GM12878 (cell line): ENCODE measurements at regions not wholly inside any gene's neighbourhood (a gene's known extent, or its start where the extent isn't known, plus 50 kb on each side); places are given as distances from the start of the nearest gene placed in this dataset.

Source experiments
- ATAC-seq: fragments of 200-7000 bp; cut with Tn5 transposase; 3 replicates; pipeline ENCODE4 v1.9.1; 2020; ENCODE audit warnings: mild to moderate bottlenecking, moderate library complexity
- BruUV-seq: library from RNA; stranded (reverse); fragments of 400-500 nt; replicated peaks from 2 replicates; lab custom pipeline; 2021; lab: Mats Ljungman, UMichigan
- CTCF ChIA-PET: fragments of 300-600 bp; sonication (Branson Sonifier 250); formaldehyde crosslinking; extraction: SDS; loops from one replicate; lab custom pipeline; 2021; ENCODE audit warnings: inconsistent platforms; lab: Yijun Ruan, JAX
- POLR2A ChIA-PET: fragments of 350-600 bp; formaldehyde crosslinking; extraction: SDS; loops from one replicate; lab custom pipeline; 2021; ENCODE audit warnings: inconsistent platforms; lab: Charles Lee
- RAD21 ChIA-PET: fragments of 300-600 bp; sonication (Branson Sonifier 250); formaldehyde crosslinking; loops from one replicate; lab custom pipeline; 2023; ENCODE audit warnings: antibody characterized with exemption; ENCODE audit not compliant: unreplicated experiment; lab: Charles Lee
- SMC1A ChIA-PET: fragments of 300-600 bp; sonication (Branson Sonifier 250); formaldehyde crosslinking; loops from one replicate; lab custom pipeline; 2023; ENCODE audit not compliant: unreplicated experiment, uncharacterized antibody; lab: Charles Lee
- DNase-seq: peaks from one replicate; pipeline ENCODE4 v3.0.0-alpha.2; 2011; ENCODE audit warnings: low read depth, low spot score
- FAIRE-seq: peaks from 3 replicates; lab custom pipeline; 2011; peaks lifted over from hg19 to GRCh38; lab: Jason Lieb, UNC
- H2AFZ ChIP-seq: 2 replicates; pipeline ENCODE4 v1.6.0; 2011; ENCODE audit warnings: low read depth, low read length, control low read depth; ENCODE audit not compliant: control insufficient read depth
- H3K27ac ChIP-seq: 2 replicates; pipeline ENCODE4 v1.5.1; 2011; ENCODE audit warnings: control low read depth; ENCODE audit not compliant: control insufficient read depth, insufficient read depth
- H3K27me3 ChIP-seq, 2 experiments: replicated peaks in 1 of 2; 2 replicates each; pipeline versions ENCODE4 v1.6.0 to v1.6.1; 2011; ENCODE audit warnings: low read length in 1 of 2; ENCODE audit not compliant: control insufficient read depth in 2 of 2, insufficient read depth in 2 of 2
- H3K36me3 ChIP-seq, 2 experiments: 2 replicates each; pipeline ENCODE4 v1.5.1; 2011; ENCODE audit warnings: low read length in 1 of 2; ENCODE audit not compliant: control insufficient read depth in 2 of 2, insufficient read depth in 2 of 2
- H3K4me1 ChIP-seq: 2 replicates; pipeline ENCODE4 v1.6.1; 2011; ENCODE audit warnings: mild to moderate bottlenecking, low read length, moderate library complexity, mixed read lengths; ENCODE audit not compliant: control insufficient read depth, insufficient read depth
- H3K4me2 ChIP-seq: 2 replicates; pipeline ENCODE4 v1.6.0; 2011; ENCODE audit warnings: control low read depth; ENCODE audit not compliant: control insufficient read depth, insufficient read depth
- H3K4me3 ChIP-seq: fragments of 200-600 bp; sonication (generic); 2 replicates; pipeline ENCODE4 v1.5.1; 2016
- H3K79me2 ChIP-seq: 2 replicates; pipeline ENCODE4 v1.6.0; 2011; ENCODE audit warnings: low read length; ENCODE audit not compliant: control insufficient read depth, insufficient read depth
- H3K9ac ChIP-seq: 2 replicates; pipeline ENCODE4 v1.8.0; 2011; ENCODE audit warnings: low read length, control low read depth, mixed read lengths; ENCODE audit not compliant: control insufficient read depth, insufficient read depth
- H3K9me3 ChIP-seq: replicated peaks from 3 replicates; pipeline ENCODE4 v1.5.1; 2011; ENCODE audit warnings: mild to moderate bottlenecking, low read length; ENCODE audit not compliant: control insufficient read depth, insufficient read depth
- H4K20me1 ChIP-seq: 2 replicates; pipeline ENCODE4 v1.6.0; 2011; ENCODE audit not compliant: control insufficient read depth, insufficient read depth
- E2F4 ChIP-seq: IDR thresholded peaks from 2 replicates; pipeline ENCODE4 v1.6.1; 2012; ENCODE audit warnings: low read depth, low read length, improper control_type of control experiment
- E4F1 ChIP-seq: fragments of 450-650 bp; IDR thresholded peaks from 2 replicates; pipeline ENCODE4 v1.6.1; 2018; ENCODE audit warnings: borderline replicate concordance, mild to moderate bottlenecking; ENCODE audit not compliant: partially characterized antibody
- EED ChIP-seq: sonication (generic); IDR thresholded peaks from 2 replicates; pipeline ENCODE4 v1.6.1; 2016; ENCODE audit warnings: antibody characterized with exemption, low read depth
- EGR1 ChIP-seq, 2 experiments: IDR thresholded peaks; 1 replicate in 1 of 2; 2 replicates in 1 of 2; pipeline ENCODE4 v1.6.1; 2011 to 2012; ENCODE audit warnings: low read depth in 2 of 2, low read length in 2 of 2, borderline replicate concordance in 1 of 2, mild to moderate bottlenecking in 1 of 2, moderate library complexity in 1 of 2
- FOXK2 ChIP-seq: fragments of 450-650 bp; IDR thresholded peaks from 2 replicates; pipeline ENCODE4 v1.6.1; 2017; ENCODE audit warnings: mild to moderate bottlenecking, moderate library complexity
- MEF2A ChIP-seq: IDR thresholded peaks from 2 replicates; pipeline ENCODE4 v1.6.1; 2011; ENCODE audit warnings: low read depth, mild to moderate bottlenecking, low read length, moderate library complexity; ENCODE audit not compliant: insufficient read depth
- SMAD1 ChIP-seq: fragments of 450-650 bp; IDR thresholded peaks from 2 replicates; pipeline ENCODE4 v1.6.1; 2018; ENCODE audit warnings: mild to moderate bottlenecking, low read depth; ENCODE audit not compliant: partially characterized antibody
- SMAD5 ChIP-seq: IDR thresholded peaks from 2 replicates; pipeline ENCODE4 v1.6.1; 2016; ENCODE audit warnings: antibody characterized with exemption, low read depth
- SP1 ChIP-seq: IDR thresholded peaks from one replicate; pipeline ENCODE4 v1.6.1; 2011; ENCODE audit warnings: low read depth, low read length
- STAT1 ChIP-seq: fragments of 450-650 bp; conservative IDR thresholded peaks from 2 replicates; pipeline ENCODE4 v1.6.1; 2014; ENCODE audit warnings: antibody characterized with exemption, mild to moderate bottlenecking
- USF2 ChIP-seq: IDR thresholded peaks from 2 replicates; pipeline ENCODE4 v1.6.1; 2011; ENCODE audit warnings: low read depth, low read length, improper control_type of control experiment, borderline replicate concordance
- YBX1 ChIP-seq: fragments of 450-650 bp; IDR thresholded peaks from 2 replicates; pipeline ENCODE4 v1.6.1; 2016; ENCODE audit warnings: antibody characterized with exemption
- ZBED1 ChIP-seq: IDR thresholded peaks from 2 replicates; pipeline ENCODE4 v1.6.1; 2016; ENCODE audit warnings: borderline replicate concordance
- ZBTB11 ChIP-seq: fragments of 450-650 bp; formaldehyde crosslinking; IDR thresholded peaks from 2 replicates; pipeline ENCODE4 v1.5.0; 2022; ENCODE audit warnings: mild to moderate bottlenecking, missing genetic modification characterization
- ZNF384 ChIP-seq: IDR thresholded peaks from 2 replicates; pipeline ENCODE4 v1.6.1; 2012; ENCODE audit warnings: low read depth, mild to moderate bottlenecking, low read length, improper control_type of control experiment, borderline replicate concordance
- WGBS: methylation state at CpG from one replicate; pipeline ENCODE4 v1.1.6; 2016; ENCODE audit warnings: low lambda C conversion rate; ENCODE audit not compliant: insufficient replicate concordance, insufficient coverage; ENCODE audit errors: missing lambda C conversion rate; 5-methylcytosine and 5-hydroxymethylcytosine counted together
- in situ Hi-C: fragments of 300-500 bp; cut with MboI; formaldehyde crosslinking; loops from 9 replicates; pipeline ENCODE4 v1.14.3; 2018; ENCODE audit warnings: mixed read lengths
- intact Hi-C: fragments of 100-400 bp; cut with micrococcal nuclease; formaldehyde crosslinking; loops from one replicate; pipeline ENCODE4 v1.14.2; 2022; ENCODE audit not compliant: unreplicated experiment
- TF ChIP-seq, protein P1 (sequence below): fragments of 450-650 bp; IDR thresholded peaks from 2 replicates; pipeline ENCODE4 v1.6.1; 2016; ENCODE audit warnings: mild to moderate bottlenecking

DNA sequence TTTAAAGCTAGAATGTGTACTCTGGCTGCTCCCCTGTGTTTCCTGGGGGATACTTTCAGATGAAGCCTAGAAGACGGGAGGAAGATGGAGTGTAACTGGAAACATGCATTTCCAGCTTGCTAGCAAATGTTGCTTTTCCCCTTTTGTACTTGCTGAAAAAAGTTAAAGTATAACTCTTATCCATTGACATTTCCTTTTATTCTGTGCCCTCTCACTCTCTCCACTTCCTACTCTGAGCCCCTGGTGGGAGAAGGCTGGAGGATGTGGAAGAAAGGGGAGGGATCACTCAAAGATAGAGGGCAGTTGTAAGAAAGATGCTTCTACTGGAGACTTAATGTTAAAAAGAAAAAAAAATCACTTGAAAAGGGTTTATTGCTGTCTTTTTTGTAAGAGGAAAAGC is 396.5 kb downstream of the DTHD1 start:
- ChIA-PET POLR2A (no interaction called here), CTCF (no interaction called here), SMC1A (no interaction called here), RAD21 (no interaction called here)
- no peaks in the 10 kb centered on the region for H3K36me3 ChIP-seq
- FAIRE-seq (no peak), ATAC-seq (no peak), DNase-seq (no peak)
- 0% methylated on average over 1 of the region's 1 CpG for WGBS
- H3K9ac ChIP-seq = no peak overlapping the region
- H4K20me1 ChIP-seq = no peaks in the 10 kb centered on the region
- H3K79me2 ChIP-seq = no peaks in the 10 kb centered on the region
- H2AFZ ChIP-seq = no peak overlapping the region
- no peak overlapping the region for H3K4me3 ChIP-seq
- in situ Hi-C loops (no loop called here), intact Hi-C loops (no loop called here)
- H3K4me2 ChIP-seq = no peak overlapping the region
- H3K27ac ChIP-seq = no peak overlapping the region
- no TSS peak for BruUV-seq
- no peaks in the 10 kb centered on the region for H3K4me1 ChIP-seq
- no peaks in the 10 kb centered on the region for H3K27me3 ChIP-seq
- H3K9me3 ChIP-seq = no peaks in the 10 kb centered on the region
- TF ChIP-seq EGR1 (IDR thresholded peaks at IDR 0.05; ENCODE audit: borderline replicate concordance in 1 of 2, low read depth in 2 of 2, low read length in 2 of 2) = no peak
- no peak for TF ChIP-seq MEF2A
- TF ChIP-seq EED = no peak
- TF ChIP-seq SP1 = no peak
- no peak for TF ChIP-seq E4F1
- TF ChIP-seq ZNF384 = no peak
- no peak for TF ChIP-seq ZBTB11 (CRISPR knock-in tag)
- TF ChIP-seq E2F4 = no peak
- no peak for TF ChIP-seq ZBED1
- no peak for TF ChIP-seq FOXK2
- TF ChIP-seq, protein P1, sequence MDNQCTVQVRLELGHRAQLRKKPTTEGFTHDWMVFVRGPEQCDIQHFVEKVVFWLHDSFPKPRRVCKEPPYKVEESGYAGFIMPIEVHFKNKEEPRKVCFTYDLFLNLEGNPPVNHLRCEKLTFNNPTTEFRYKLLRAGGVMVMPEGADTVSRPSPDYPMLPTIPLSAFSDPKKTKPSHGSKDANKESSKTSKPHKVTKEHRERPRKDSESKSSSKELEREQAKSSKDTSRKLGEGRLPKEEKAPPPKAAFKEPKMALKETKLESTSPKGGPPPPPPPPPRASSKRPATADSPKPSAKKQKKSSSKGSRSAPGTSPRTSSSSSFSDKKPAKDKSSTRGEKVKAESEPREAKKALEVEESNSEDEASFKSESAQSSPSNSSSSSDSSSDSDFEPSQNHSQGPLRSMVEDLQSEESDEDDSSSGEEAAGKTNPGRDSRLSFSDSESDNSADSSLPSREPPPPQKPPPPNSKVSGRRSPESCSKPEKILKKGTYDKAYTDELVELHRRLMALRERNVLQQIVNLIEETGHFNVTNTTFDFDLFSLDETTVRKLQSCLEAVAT = no peak
- TF ChIP-seq SMAD5 = no peak
- no peak for TF ChIP-seq YBX1
- no peak for TF ChIP-seq USF2
- no peak for TF ChIP-seq SMAD1
- TF ChIP-seq STAT1 = no peak
